GM23338 (cell line): ENCODE measurements at regions not wholly inside any gene's neighbourhood (a gene's known extent, or its start where the extent isn't known, plus 50 kb on each side); places are given as distances from the start of the nearest gene placed in this dataset.

ENCODE experiments used
- ATAC-seq: fragments of 200-7000 bp; cut with Tn5 transposase; 3 replicates; pipeline ENCODE4 v1.9.1; 2020
- DNase-seq: peaks from one replicate; pipeline ENCODE4 v3.0.0-alpha.2; 2015; ENCODE audit warnings: low spot score
- H2AFZ ChIP-seq: fragments of 200-600 bp; sonication (generic); 2 replicates; pipeline ENCODE4 v1.8.0; 2016; ENCODE audit warnings: antibody characterized with exemption, mild to moderate bottlenecking, moderate library complexity
- H3F3A ChIP-seq: fragments of 200-600 bp; sonication (generic); replicated peaks from 2 replicates; pipeline ENCODE4 v1.8.0; 2017; ENCODE audit warnings: antibody characterized with exemption, mixed run types, low read depth
- H3K27ac ChIP-seq: fragments of 200-600 bp; sonication (generic); 2 replicates; pipeline ENCODE4 v1.6.1; 2016; ENCODE audit warnings: low read depth
- H3K27me3 ChIP-seq: fragments of 200-600 bp; sonication (generic); 2 replicates; pipeline ENCODE4 v1.8.0; 2016; ENCODE audit warnings: mild to moderate bottlenecking, mixed run types, moderate library complexity; ENCODE audit not compliant: insufficient read depth
- H3K36me3 ChIP-seq: fragments of 200-600 bp; sonication (generic); 2 replicates; pipeline ENCODE4 v1.8.0; 2016; ENCODE audit warnings: mild to moderate bottlenecking; ENCODE audit not compliant: insufficient read depth
- H3K4me1 ChIP-seq: fragments of 200-600 bp; sonication (generic); 2 replicates; pipeline ENCODE4 v1.8.0; 2016; ENCODE audit warnings: mild to moderate bottlenecking, moderate library complexity; ENCODE audit not compliant: insufficient read depth
- H3K4me2 ChIP-seq: fragments of 200-600 bp; sonication (generic); 2 replicates; pipeline ENCODE4 v1.7.1; 2017; ENCODE audit warnings: mixed run types
- H3K4me3 ChIP-seq: fragments of 200-600 bp; sonication (generic); 2 replicates; pipeline ENCODE4 v1.6.1; 2016; ENCODE audit warnings: mixed run types
- H3K79me2 ChIP-seq: fragments of 200-600 bp; sonication (generic); replicated peaks from 2 replicates; pipeline ENCODE4 v1.8.0; 2017; ENCODE audit warnings: mild to moderate bottlenecking; ENCODE audit not compliant: insufficient read depth
- H3K9me2 ChIP-seq: fragments of 200-600 bp; sonication (generic); 2 replicates; pipeline ENCODE4 v1.8.0; 2017; ENCODE audit not compliant: insufficient read depth
- H4K20me1 ChIP-seq: fragments of 200-600 bp; sonication (generic); replicated peaks from 2 replicates; pipeline ENCODE4 v1.8.0; 2017; ENCODE audit warnings: mild to moderate bottlenecking; ENCODE audit not compliant: insufficient read depth
- H3K27ac Mint-ChIP-seq: 2 replicates; pipeline ENCODE4 v1.8.0; 2020; ENCODE audit warnings: inconsistent platforms, mild to moderate bottlenecking, moderate library complexity, mixed read lengths
- H3K27me3 Mint-ChIP-seq: 3 replicates; pipeline ENCODE4 v1.8.0; 2022; ENCODE audit warnings: low read depth, mild to moderate bottlenecking, moderate library complexity, mixed read lengths, inconsistent platforms; ENCODE audit not compliant: insufficient read depth, poor library complexity
- H3K36me3 Mint-ChIP-seq: 3 replicates; pipeline ENCODE4 v1.8.0; 2021; ENCODE audit warnings: low read depth, mild to moderate bottlenecking, inconsistent platforms, moderate library complexity, mixed read lengths
- H3K4me1 Mint-ChIP-seq: 3 replicates; pipeline ENCODE4 v1.8.0; 2020; ENCODE audit warnings: mild to moderate bottlenecking, inconsistent platforms, mixed read lengths
- H3K4me3 Mint-ChIP-seq: 3 replicates; pipeline ENCODE4 v1.8.0; 2021; ENCODE audit warnings: moderate library complexity, mild to moderate bottlenecking, inconsistent platforms, mixed read lengths
- H3K9me3 Mint-ChIP-seq: 3 replicates; pipeline ENCODE4 v1.8.0; 2020; ENCODE audit warnings: moderate library complexity, mild to moderate bottlenecking, inconsistent platforms, mixed read lengths
- CREB1 ChIP-seq: fragments of 250-450 bp; sonication (Bioruptor Pico); IDR thresholded peaks from 2 replicates; pipeline ENCODE4 v1.5.0; 2020; ENCODE audit warnings: low read depth, mild to moderate bottlenecking, moderate library complexity
- ETS1 ChIP-seq: IDR thresholded peaks from 2 replicates; pipeline ENCODE4 v1.6.1; 2016; ENCODE audit warnings: antibody characterized with exemption
- EZH2 ChIP-seq: fragments of 200-600 bp; sonication (generic); IDR thresholded peaks from one replicate; pipeline ENCODE4 v1.8.0; 2017; ENCODE audit warnings: antibody characterized with exemption, mild to moderate bottlenecking, low read depth; ENCODE audit not compliant: unreplicated experiment
- EZH2phosphoT487 ChIP-seq: fragments of 200-600 bp; sonication (generic); IDR thresholded peaks from one replicate; pipeline ENCODE4 v1.8.1; 2018; ENCODE audit warnings: antibody characterized with exemption; ENCODE audit not compliant: unreplicated experiment
- NANOG ChIP-seq: IDR thresholded peaks from 2 replicates; pipeline ENCODE4 v1.6.1; 2016; ENCODE audit warnings: antibody characterized with exemption, borderline replicate concordance
- REST ChIP-seq: IDR thresholded peaks from one replicate; pipeline ENCODE4 v1.6.1; 2018; ENCODE audit warnings: antibody characterized with exemption; ENCODE audit not compliant: unreplicated experiment
- STAT1 ChIP-seq: IDR thresholded peaks from one replicate; pipeline ENCODE4 v1.6.1; 2016; ENCODE audit warnings: antibody characterized with exemption; ENCODE audit not compliant: unreplicated experiment
- ZNF114 ChIP-seq: fragments of 250-450 bp; sonication (Bioruptor Pico); IDR thresholded peaks from 2 replicates; pipeline ENCODE4 v1.5.0; 2020; ENCODE audit warnings: mild to moderate bottlenecking, moderate library complexity
- ZNF331 ChIP-seq: fragments of 250-450 bp; sonication (Bioruptor Pico); IDR thresholded peaks from 2 replicates; pipeline ENCODE4 v1.5.0; 2020; ENCODE audit warnings: low read depth, mild to moderate bottlenecking, moderate library complexity
- ZNF462 ChIP-seq: fragments of 250-450 bp; sonication (Bioruptor Pico); IDR thresholded peaks from 2 replicates; pipeline ENCODE4 v1.5.0; 2020; ENCODE audit warnings: mild to moderate bottlenecking, moderate library complexity
- TF ChIP-seq, protein P1 (sequence below), 2 experiments: fragments of 200-600 bp in 1 of 2; sonication (generic) in 1 of 2; conservative IDR thresholded peaks; 2 replicates each; pipeline versions ENCODE4 v1.5.1 to v1.6.1; 2016 to 2017; ENCODE audit warnings: antibody characterized with exemption in 2 of 2, low read depth in 2 of 2, mild to moderate bottlenecking in 2 of 2, moderate library complexity in 1 of 2

DNA sequence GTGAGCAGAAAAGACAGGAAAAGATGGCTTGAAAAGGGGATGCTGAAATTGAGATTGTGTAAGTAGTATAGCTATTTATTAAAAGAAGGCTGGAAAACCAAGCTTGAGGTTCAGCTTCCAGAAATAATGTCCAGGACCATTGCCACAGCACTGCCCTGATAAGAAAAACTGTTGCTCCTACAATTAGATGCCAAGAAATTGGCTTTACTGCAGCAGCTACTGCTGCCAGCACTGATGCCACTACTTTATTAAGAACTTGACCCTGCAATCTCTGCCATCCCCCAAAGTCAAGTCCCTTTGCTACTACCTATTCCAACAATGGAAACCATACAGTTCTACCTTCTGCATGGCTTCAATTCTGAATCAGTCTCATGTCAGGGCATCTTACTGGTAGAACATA is 130.0 kb upstream of the VAMP7 start:
- no peaks in the 10 kb centered on the region for H3K27me3 Mint-ChIP-seq
- H3K4me3 ChIP-seq: no peak overlapping the region
- no peaks in the 10 kb centered on the region for H3K79me2 ChIP-seq
- no peaks in the 10 kb centered on the region for H3F3A ChIP-seq
- H3K4me1 Mint-ChIP-seq: no peaks in the 10 kb centered on the region; the same call in 1 of the 3 replicates
- no peaks in the 10 kb centered on the region for H3K36me3 ChIP-seq
- H4K20me1 ChIP-seq: no peaks in the 10 kb centered on the region
- H3K27ac ChIP-seq: no peak overlapping the region
- H2AFZ ChIP-seq: no peak overlapping the region
- H3K27ac Mint-ChIP-seq: no peak overlapping the region
- no peak overlapping the region for H3K4me3 Mint-ChIP-seq
- H3K4me2 ChIP-seq: no peak overlapping the region
- DNase-seq (no peak), ATAC-seq (no peak)
- H3K27me3 ChIP-seq: no peaks in the 10 kb centered on the region
- H3K9me3 Mint-ChIP-seq: peaks cover 56% of the 10 kb centered on the region
- H3K4me1 ChIP-seq: no peaks in the 10 kb centered on the region
- TF ChIP-seq, protein P1, sequence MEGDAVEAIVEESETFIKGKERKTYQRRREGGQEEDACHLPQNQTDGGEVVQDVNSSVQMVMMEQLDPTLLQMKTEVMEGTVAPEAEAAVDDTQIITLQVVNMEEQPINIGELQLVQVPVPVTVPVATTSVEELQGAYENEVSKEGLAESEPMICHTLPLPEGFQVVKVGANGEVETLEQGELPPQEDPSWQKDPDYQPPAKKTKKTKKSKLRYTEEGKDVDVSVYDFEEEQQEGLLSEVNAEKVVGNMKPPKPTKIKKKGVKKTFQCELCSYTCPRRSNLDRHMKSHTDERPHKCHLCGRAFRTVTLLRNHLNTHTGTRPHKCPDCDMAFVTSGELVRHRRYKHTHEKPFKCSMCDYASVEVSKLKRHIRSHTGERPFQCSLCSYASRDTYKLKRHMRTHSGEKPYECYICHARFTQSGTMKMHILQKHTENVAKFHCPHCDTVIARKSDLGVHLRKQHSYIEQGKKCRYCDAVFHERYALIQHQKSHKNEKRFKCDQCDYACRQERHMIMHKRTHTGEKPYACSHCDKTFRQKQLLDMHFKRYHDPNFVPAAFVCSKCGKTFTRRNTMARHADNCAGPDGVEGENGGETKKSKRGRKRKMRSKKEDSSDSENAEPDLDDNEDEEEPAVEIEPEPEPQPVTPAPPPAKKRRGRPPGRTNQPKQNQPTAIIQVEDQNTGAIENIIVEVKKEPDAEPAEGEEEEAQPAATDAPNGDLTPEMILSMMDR (conservative IDR thresholded peaks at IDR 0.05; ENCODE audit: low read depth in 2 of 2): no peak
- no peak for TF ChIP-seq ZNF462 (CRISPR knock-in tag)
- TF ChIP-seq ETS1: no peak
- TF ChIP-seq STAT1: no peak
- no peak for TF ChIP-seq REST
- no peak for TF ChIP-seq EZH2
- no peak for TF ChIP-seq NANOG
- TF ChIP-seq ZNF331: no peak
- TF ChIP-seq ZNF114 (CRISPR knock-in tag): no peak
- no peak for TF ChIP-seq CREB1 (CRISPR knock-in tag)
- TF ChIP-seq EZH2phosphoT487: no peak
- no peaks in the 10 kb centered on the region for H3K36me3 Mint-ChIP-seq
- H3K9me2 ChIP-seq: no peaks in the 10 kb centered on the region
